Kidney glomerular epithelial cell (primary cell): ENCODE measurements at regions not wholly inside any gene's neighbourhood (a gene's known extent, or its start where the extent isn't known, plus 50 kb on each side); places are given as distances from the start of the nearest gene placed in this dataset.

Source experiments
- DNase-seq: peaks from one replicate; lab custom pipeline; 2025; lab: John Stamatoyannopoulos, UW

DNA sequence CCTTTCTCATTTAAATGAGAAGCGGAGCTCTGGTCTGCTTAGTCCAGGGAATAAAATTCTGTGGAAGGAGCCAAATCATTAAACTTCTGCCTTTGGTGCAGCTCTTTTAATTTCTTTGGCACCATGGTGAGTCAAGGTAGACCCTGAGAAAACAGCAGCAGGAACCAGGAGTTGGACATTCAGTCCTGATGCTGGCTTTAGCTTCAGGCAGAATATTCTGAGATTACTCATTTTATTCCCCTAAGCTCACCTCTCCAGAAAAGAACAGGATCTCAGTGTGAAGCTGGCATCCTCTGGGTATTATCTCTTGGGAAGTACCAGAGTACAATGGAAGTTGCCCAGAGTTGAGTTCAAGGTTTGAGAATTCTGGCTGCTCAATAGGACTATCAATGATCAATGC lies 211.6 kb upstream of the NRP1 start:
- DNase-seq, result no peak

GRCh38 chr10:33542752-33543505 lies 208.5 kb upstream of the NRP1 start:
- DNase-seq, result no peak

- DNase-seq, result no peak
Measured at GRCh38 chr10:33539116-33539515, 204.6 kb upstream of the NRP1 start.

DNA sequence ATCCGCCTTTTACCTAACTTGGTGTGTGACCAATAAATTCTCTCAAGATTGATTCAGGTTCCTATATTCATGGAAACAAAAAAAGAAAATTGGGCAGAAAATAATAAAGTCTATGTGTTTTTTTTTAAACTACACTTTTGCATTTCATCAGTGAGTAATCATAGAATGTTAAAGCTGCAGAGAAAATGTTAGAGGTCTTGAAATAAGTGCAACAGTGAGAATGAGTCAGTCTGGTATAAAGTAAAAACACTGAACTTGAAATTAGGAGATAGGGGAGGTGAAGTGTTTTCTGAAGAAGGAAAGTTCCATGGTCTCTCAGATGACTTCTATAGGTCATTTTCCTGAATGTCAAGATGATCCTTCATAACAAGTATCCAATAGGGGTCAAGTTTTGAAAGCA lies 202.6 kb upstream of the NRP1 start:
- DNase-seq, result no peak

DNA sequence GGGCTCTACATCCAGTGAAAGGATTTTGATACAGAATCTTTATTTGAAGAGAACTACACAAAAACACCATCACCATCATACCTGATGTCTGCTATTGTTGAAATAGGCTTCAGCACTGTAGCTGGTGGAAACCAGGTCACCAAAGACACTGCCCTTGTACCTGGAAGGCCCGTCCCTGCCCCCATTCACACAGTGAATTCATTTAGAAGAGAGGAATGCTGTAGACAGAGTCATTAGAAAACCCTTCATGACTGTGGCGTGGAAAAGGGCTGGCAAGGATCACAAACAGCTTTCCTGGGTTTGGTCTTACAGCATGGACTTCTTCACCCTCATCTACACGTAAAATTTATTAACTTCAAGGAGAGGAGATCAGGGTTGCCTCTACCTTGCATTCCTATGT lies 202.0 kb upstream of the NRP1 start:
- no peak for DNase-seq

GRCh38 chr10:33535866-33536265 lies 201.4 kb upstream of the NRP1 start:
- DNase-seq, result no peak

GRCh38 chr10:33534416-33534815 lies 199.9 kb upstream of the NRP1 start:
- DNase-seq, result no peak

GRCh38 chr10:33533612-33534011 lies 199.1 kb upstream of the NRP1 start:
- no peak for DNase-seq

DNA sequence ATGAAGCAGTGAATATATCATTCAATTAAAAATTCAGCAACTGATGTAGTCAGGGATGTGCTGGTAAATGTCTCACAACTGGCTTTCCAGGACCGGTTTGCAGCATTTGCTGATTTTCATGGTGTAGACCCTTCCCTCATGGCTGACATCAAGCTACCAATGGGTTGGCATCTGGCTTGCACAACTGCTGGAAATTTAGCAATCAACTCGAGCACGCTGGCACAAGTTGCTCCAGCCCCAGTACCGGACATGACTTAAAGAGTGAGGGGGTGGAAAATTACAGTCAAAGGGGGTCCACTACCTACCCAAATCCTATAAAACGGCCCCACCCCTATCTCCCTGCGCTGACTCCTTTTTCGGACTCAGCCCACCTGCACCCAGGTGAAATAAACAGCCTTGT lies 198.4 kb upstream of the NRP1 start:
- DNase-seq, result no peak

GRCh38 chr10:33529234-33529633 lies 194.8 kb upstream of the NRP1 start:
- no peak for DNase-seq

GRCh38 chr10:33524966-33525365 lies 190.5 kb upstream of the NRP1 start:
- DNase-seq, result no peak

- DNase-seq, result no peak
Measured at GRCh38 chr10:33524041-33524440, 189.6 kb upstream of the NRP1 start.

- DNase-seq, result no peak
Measured at GRCh38 chr10:33523236-33523792, 188.8 kb upstream of the NRP1 start.

DNA sequence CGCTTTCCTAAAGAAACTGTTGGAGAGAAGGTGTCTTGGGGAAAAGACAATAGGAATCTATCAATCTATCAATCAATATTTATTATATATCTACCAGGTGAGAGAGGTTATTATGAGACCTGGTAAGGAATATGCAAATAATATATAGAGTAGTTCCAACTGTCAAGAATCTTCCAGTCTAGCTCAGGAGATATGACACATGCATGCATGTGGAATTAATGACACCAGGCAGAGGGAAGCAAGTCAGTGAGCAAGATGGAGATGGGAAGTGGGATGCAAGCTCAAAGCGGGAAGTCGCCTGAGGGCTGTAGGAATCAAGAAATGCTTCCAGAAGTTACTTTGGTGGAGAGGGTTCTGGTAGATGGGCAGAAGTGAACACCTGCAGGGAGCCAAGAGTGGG lies 187.4 kb upstream of the NRP1 start:
- no peak for DNase-seq

DNA sequence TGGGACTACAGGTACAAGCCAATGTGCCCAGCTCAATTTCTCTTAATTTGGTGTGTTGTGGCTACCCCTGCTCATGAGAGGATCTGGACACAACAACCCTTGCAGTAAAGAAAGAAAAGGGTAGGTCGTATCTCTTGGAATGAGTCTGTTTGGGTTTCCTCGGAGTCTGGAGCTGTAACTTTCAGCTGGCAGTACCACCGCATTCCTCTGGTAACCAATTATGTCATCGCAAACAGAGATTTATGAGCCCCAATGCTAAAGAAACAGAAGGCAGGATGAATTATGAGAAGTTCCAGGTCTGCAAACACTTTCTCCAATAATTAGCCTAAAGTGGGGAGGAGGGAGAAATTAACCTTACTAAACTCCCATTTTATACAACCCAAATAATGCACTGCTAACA lies 186.6 kb upstream of the NRP1 start:
- DNase-seq, result no peak

DNA sequence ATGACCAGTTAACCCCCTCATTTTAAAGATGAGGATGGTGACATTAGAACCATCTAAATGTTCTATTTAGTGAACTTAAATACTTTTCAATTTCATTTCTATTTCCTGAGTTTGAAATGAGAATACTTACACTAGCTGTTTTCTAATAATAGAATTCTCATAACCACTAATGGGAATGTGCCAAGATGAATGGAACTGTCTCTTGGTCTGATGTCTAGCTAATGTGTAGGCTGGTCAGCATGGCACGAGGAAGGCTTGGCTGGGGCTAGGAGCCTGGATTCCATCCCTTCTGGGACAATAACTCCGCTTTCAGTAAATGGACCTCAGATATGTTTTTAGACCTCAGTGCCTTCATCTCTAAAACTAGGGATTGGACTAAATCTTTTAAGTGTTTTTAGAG lies 185.8 kb upstream of the NRP1 start:
- no peak for DNase-seq

- DNase-seq, result no peak
Measured at GRCh38 chr10:33519130-33519860, 184.8 kb upstream of the NRP1 start.

DNA sequence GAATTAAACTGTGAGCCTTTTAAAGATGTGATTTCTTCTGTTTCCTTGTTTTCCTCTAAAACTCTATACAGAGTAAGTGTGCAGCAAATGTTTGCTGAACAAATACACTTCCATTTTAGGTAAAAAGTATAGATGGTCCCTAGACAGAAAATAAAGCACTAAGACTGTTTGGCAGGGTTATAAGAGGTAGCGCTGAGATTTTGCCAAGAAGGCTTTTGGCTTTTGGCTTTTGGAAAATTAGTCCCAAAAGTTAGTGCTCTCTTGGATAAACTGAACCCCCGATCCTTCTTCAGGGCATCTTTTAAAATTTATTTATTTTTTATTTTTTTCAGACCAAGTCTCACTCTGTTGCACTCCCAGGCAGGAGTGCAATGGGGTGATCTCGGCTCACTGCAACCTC lies 175.7 kb upstream of the NRP1 start:
- DNase-seq, result no peak

GRCh38 chr10:33509231-33509831 lies 174.9 kb upstream of the NRP1 start:
- peak; percentile 96 for DNase-seq

DNA sequence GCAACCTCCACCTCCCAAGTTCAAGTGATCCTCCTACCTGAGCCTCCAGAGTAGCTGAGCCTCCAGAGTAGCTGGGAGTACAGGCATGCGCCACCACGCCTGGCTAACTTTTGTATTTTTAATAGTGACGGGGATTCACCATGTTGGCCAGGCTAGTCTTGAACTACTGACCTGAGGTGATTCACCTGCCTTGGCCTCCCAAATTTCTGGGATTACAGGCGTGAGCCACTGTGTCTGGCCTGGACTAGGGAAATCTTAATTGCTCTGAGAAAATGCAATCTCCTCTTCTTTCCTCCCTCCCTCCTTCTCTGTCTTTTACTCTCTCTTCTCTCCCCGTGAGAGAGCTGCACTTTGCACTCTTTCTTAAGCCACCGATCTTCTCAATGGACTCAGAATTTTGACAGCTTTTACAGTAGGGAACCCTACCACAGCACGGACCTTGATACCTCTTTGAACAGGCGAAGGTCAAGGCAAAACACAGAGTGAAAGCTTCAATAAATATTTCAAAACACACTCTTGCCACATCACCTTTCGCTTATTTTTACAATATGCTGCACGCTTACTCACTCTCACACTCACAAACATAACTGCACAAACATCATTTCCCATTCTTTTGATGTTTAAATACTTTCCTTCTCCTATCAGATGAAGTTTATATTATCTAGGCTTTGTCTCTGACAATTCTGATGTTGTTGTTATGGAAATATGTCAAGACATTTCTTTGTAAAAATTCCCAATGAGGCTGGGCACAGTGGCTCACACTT lies 173.4 kb upstream of the NRP1 start:
- DNase-seq, result no peak

- peak; percentile 29 for DNase-seq
Measured at GRCh38 chr10:33506838-33507661, 172.6 kb upstream of the NRP1 start.
